ENCODE measurements at regions not wholly inside any gene's neighbourhood (a gene's known extent, or its start where the extent isn't known, plus 50 kb on each side); places are given as distances from the start of the nearest gene placed in this dataset.

DNA sequence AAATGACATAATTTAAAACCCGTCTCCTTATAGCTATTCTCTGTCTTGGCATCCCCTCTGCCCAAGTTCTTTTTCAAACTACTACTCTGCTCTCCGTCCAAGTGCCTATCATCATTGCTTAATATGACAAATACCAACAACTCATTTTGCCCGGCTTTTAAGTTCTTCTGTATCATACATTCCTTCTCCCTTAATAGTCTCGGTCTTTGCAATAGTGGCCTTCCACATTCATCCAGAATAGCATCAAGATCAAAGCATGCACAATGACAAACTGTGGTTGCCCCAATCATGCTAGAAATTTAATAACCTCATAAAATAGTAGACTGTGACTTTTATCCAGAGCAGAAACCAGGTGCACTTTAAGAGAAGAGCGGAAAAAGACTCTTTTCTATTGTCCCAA, 198.9 kb downstream of the ETV1 start:
- TF ChIP-seq POLR2A (IDR thresholded peaks at IDR 0.05; ENCODE audit: low read depth, low read length) (no peak), TAF1 (IDR thresholded peaks at IDR 0.05; ENCODE audit: borderline replicate concordance, low read depth, low read length) (no peak), POLR2AphosphoS5 (IDR thresholded peaks at IDR 0.05; ENCODE audit: low read depth, low read length) (no peak)

All from GM12892 (cell line).